ENCODE measurements at regions not wholly inside any gene's neighbourhood (a gene's known extent, or its start where the extent isn't known, plus 50 kb on each side); places are given as distances from the start of the nearest gene placed in this dataset.

DNA sequence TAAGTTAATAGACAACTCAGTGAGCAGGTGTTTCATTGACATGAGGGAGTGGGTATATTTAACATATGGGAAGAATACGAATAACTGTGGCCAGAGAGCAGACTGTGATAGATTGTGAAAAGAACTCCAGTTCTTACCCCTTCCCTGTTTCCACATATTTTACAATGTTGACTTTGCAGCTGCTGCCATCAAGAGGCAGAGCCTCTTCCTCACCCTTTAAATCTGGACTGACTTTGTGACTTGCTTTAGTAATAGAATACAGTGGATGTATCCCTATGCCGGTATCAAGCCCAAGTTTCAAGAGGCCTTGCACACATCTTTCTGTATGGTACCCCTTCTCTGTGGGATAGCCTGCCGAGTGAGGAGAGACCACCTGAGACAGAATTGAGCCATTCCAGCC is 356.7 kb downstream of the ETNK1 start:
- no peaks in the 10 kb centered on the region for H3K79me2 ChIP-seq (ENCODE audit: control insufficient read depth, insufficient read depth, low read length)
- H3K9ac ChIP-seq (ENCODE audit: insufficient read depth, low read length) = no peak overlapping the region
- no peaks in the 10 kb centered on the region for H3K27me3 ChIP-seq (ENCODE audit: control insufficient read depth, insufficient read depth, low read length)
- TF ChIP-seq, protein P1, sequence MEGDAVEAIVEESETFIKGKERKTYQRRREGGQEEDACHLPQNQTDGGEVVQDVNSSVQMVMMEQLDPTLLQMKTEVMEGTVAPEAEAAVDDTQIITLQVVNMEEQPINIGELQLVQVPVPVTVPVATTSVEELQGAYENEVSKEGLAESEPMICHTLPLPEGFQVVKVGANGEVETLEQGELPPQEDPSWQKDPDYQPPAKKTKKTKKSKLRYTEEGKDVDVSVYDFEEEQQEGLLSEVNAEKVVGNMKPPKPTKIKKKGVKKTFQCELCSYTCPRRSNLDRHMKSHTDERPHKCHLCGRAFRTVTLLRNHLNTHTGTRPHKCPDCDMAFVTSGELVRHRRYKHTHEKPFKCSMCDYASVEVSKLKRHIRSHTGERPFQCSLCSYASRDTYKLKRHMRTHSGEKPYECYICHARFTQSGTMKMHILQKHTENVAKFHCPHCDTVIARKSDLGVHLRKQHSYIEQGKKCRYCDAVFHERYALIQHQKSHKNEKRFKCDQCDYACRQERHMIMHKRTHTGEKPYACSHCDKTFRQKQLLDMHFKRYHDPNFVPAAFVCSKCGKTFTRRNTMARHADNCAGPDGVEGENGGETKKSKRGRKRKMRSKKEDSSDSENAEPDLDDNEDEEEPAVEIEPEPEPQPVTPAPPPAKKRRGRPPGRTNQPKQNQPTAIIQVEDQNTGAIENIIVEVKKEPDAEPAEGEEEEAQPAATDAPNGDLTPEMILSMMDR (conservative IDR thresholded peaks at IDR 0.05 in 1 of 2, IDR thresholded peaks at IDR 0.05 in 1 of 2; ENCODE audit: low read depth in 1 of 2, low read length in 2 of 2) = peak in 1 of 2 donors; percentile 52
- no peak for TF ChIP-seq EZH2 (IDR thresholded peaks at IDR 0.05; ENCODE audit: low read length, missing control alignments)
- no peaks in the 10 kb centered on the region for H3K9me3 ChIP-seq (ENCODE audit: control insufficient read depth, insufficient read depth, low read depth, low read length)
- H3K4me3 ChIP-seq (replicated peaks in 1 of 4; ENCODE audit: control extremely low read depth in 1 of 4, insufficient read depth in 1 of 4, low read depth in 3 of 4, low read length in 4 of 4) = no peak overlapping the region
- DNase-seq (ENCODE audit: low read depth in 2 of 2) = peak; percentile 24 to 75
- peaks cover 2% of the 10 kb centered on the region for H3K4me1 ChIP-seq (ENCODE audit: control insufficient read depth, extremely low read depth, insufficient read depth, low read length)
- H3K27ac ChIP-seq (ENCODE audit: insufficient read depth, low read length) = no peak overlapping the region
- H3K4me2 ChIP-seq (ENCODE audit: extremely low read depth, insufficient read depth, low read length) = no peak overlapping the region
- no peaks in the 10 kb centered on the region for H3K36me3 ChIP-seq (ENCODE audit: control insufficient read depth, insufficient read depth, low read length)
- H4K20me1 ChIP-seq (ENCODE audit: control insufficient read depth, extremely low read depth, insufficient read depth, low read length) = no peaks in the 10 kb centered on the region
- H2AFZ ChIP-seq (ENCODE audit: low read length) = no peak overlapping the region

DNA sequence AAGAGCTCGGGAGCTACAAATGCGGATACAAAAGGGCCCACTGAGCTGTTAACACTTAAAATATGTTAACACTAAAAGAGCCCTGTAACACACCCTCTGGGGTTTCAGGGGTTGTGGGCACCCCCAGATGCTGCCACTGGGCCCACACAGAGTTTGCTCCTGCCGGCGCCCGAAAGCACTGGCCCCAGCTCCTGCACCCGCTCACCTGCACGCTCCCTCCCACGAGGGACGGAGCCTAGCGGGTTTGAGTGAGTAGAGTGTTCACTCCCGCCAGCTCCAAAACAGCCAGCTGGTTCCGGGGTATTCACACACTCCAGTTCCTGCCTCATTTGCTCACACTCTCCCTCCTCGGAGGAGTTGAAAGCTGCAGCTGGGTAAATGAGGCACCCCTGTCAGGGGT is 357.7 kb downstream of the ETNK1 start:
- DNase-seq (ENCODE audit: low read depth in 2 of 2) = no peak
- Histone ChIP-seq H3K4me2 (ENCODE audit: extremely low read depth, insufficient read depth, low read length) (no peak overlapping the region), H2AFZ (ENCODE audit: low read length) (no peak overlapping the region), H3K27me3 (ENCODE audit: control insufficient read depth, insufficient read depth, low read length) (no peaks in the 10 kb centered on the region), H3K9me3 (ENCODE audit: control insufficient read depth, insufficient read depth, low read depth, low read length) (no peaks in the 10 kb centered on the region), H3K4me1 (ENCODE audit: control insufficient read depth, extremely low read depth, insufficient read depth, low read length) (peaks cover 2% of the 10 kb centered on the region), H3K79me2 (ENCODE audit: control insufficient read depth, insufficient read depth, low read length) (no peaks in the 10 kb centered on the region), H3K9ac (ENCODE audit: insufficient read depth, low read length) (no peak overlapping the region), H4K20me1 (ENCODE audit: control insufficient read depth, extremely low read depth, insufficient read depth, low read length) (no peaks in the 10 kb centered on the region), H3K4me3 (replicated peaks in 1 of 4; ENCODE audit: control extremely low read depth in 1 of 4, insufficient read depth in 1 of 4, low read depth in 3 of 4, low read length in 4 of 4) (no peak overlapping the region), H3K36me3 (ENCODE audit: control insufficient read depth, insufficient read depth, low read length) (no peaks in the 10 kb centered on the region), H3K27ac (ENCODE audit: insufficient read depth, low read length) (no peak overlapping the region)
- TF ChIP-seq, protein P1 (conservative IDR thresholded peaks at IDR 0.05 in 1 of 2, IDR thresholded peaks at IDR 0.05 in 1 of 2; ENCODE audit: low read depth in 1 of 2, low read length in 2 of 2) = no peak
- no peak for TF ChIP-seq EZH2 (IDR thresholded peaks at IDR 0.05; ENCODE audit: low read length, missing control alignments)

DNA sequence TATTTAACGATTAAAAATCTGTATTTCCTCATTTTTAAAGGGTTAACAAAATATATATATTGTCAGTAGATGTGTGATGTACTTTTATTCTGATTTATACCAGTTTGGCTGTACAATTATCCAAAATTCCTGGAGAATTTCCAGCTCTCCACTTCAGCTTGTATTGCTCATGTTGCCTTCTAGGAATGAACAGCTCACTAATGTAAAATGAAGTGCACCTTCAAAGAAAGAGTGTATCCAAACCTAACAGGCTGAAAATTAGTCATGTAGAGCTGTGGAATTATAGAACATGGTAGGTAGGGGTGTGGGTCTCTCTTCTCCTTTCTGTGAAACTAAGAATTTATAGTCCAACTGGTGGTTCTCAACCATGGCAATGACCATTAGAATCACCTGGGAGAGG is 362.0 kb downstream of the ETNK1 start:
- H3K9ac ChIP-seq (ENCODE audit: insufficient read depth, low read length) = no peak overlapping the region
- H3K27ac ChIP-seq (ENCODE audit: insufficient read depth, low read length) = no peak overlapping the region
- H3K4me3 ChIP-seq (replicated peaks in 1 of 4; ENCODE audit: control extremely low read depth in 1 of 4, insufficient read depth in 1 of 4, low read depth in 3 of 4, low read length in 4 of 4) = no peak overlapping the region
- no peaks in the 10 kb centered on the region for H3K4me1 ChIP-seq (ENCODE audit: control insufficient read depth, extremely low read depth, insufficient read depth, low read length)
- H3K36me3 ChIP-seq (ENCODE audit: control insufficient read depth, insufficient read depth, low read length) = no peaks in the 10 kb centered on the region
- no peaks in the 10 kb centered on the region for H4K20me1 ChIP-seq (ENCODE audit: control insufficient read depth, extremely low read depth, insufficient read depth, low read length)
- H3K79me2 ChIP-seq (ENCODE audit: control insufficient read depth, insufficient read depth, low read length) = no peaks in the 10 kb centered on the region
- TF ChIP-seq, protein P1 (conservative IDR thresholded peaks at IDR 0.05 in 1 of 2, IDR thresholded peaks at IDR 0.05 in 1 of 2; ENCODE audit: low read depth in 1 of 2, low read length in 2 of 2) = no peak
- TF ChIP-seq EZH2 (IDR thresholded peaks at IDR 0.05; ENCODE audit: low read length, missing control alignments) = no peak
- H3K9me3 ChIP-seq (ENCODE audit: control insufficient read depth, insufficient read depth, low read depth, low read length) = no peaks in the 10 kb centered on the region
- H3K4me2 ChIP-seq (ENCODE audit: extremely low read depth, insufficient read depth, low read length) = no peak overlapping the region
- no peak overlapping the region for H2AFZ ChIP-seq (ENCODE audit: low read length)
- DNase-seq (ENCODE audit: low read depth in 2 of 2) = peak in 1 of 2 donors; percentile 67
- no peaks in the 10 kb centered on the region for H3K27me3 ChIP-seq (ENCODE audit: control insufficient read depth, insufficient read depth, low read length)
